ENCODE measurements at regions not wholly inside any gene's neighbourhood (a gene's known extent, or its start where the extent isn't known, plus 50 kb on each side); places are given as distances from the start of the nearest gene placed in this dataset.

DNA sequence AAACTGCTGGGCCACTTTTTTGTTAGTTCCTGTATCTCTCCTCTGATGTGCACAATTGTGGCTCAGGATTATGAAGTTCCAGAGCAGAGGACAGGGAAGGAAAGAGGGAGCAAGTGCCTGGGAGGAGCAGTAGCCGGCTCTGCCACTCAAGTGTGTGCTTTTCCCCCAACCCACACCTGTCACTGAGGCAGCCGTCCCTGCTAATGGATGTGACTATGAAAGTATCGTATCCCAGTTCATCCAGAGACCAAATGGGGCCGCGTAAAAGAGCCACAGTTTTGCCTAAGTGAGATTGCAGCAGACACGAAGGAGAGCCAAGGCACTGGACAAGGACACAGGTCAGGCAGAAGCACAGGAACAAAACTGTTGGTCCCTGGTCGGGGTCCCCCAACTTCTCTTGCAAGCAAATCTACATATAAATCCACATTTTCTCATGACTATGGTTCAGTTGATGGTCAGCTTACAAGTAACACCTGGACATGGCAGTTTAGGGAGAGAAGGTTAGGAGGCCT is 204.7 kb downstream of the RHOU start:
- Histone ChIP-seq H3K79me2 (replicated peaks; ENCODE audit: insufficient read depth) (no peaks in the 10 kb centered on the region), H3K4me3 (no peak overlapping the region), H2AFZ (no peak overlapping the region), H3K36me3 (ENCODE audit: insufficient read depth) (no peaks in the 10 kb centered on the region), H3K27me3 (ENCODE audit: insufficient read depth) (no peaks in the 10 kb centered on the region), H3K4me2 (no peak overlapping the region), H3K27ac (ENCODE audit: low read depth) (no peak overlapping the region), H3K9me2 (ENCODE audit: insufficient read depth) (no peaks in the 10 kb centered on the region), H4K20me1 (replicated peaks; ENCODE audit: insufficient read depth) (no peaks in the 10 kb centered on the region), H3F3A (replicated peaks; ENCODE audit: low read depth) (no peaks in the 10 kb centered on the region), H3K4me1 (ENCODE audit: insufficient read depth) (peaks cover 8% of the 10 kb centered on the region; the same call in 1 of the 2 replicates)
- H3K4me3 Mint-ChIP-seq: no peak overlapping the region
- H3K27ac Mint-ChIP-seq: no peak overlapping the region
- peaks cover 10% of the 10 kb centered on the region for H3K27me3 Mint-ChIP-seq (ENCODE audit: insufficient read depth, low read depth, poor library complexity)
- H3K4me1 Mint-ChIP-seq: peaks cover 37% of the 10 kb centered on the region
- DNase-seq (ENCODE audit: low spot score) (no peak), ATAC-seq (no peak)
- TF ChIP-seq POLR2AphosphoS5 (IDR thresholded peaks at IDR 0.05; ENCODE audit: low read depth) (no peak), NANOG (IDR thresholded peaks at IDR 0.05; ENCODE audit: borderline replicate concordance) (no peak), CREB1 (CRISPR knock-in tag; IDR thresholded peaks at IDR 0.05; ENCODE audit: low read depth) (no peak), JUNB (IDR thresholded peaks at IDR 0.05; ENCODE audit: unreplicated experiment) (no peak), EZH2phosphoT487 (IDR thresholded peaks at IDR 0.05; ENCODE audit: unreplicated experiment) (no peak), ZNF462 (CRISPR knock-in tag; IDR thresholded peaks at IDR 0.05) (no peak)
- H3K9me3 Mint-ChIP-seq: no peaks in the 10 kb centered on the region
- H3K36me3 Mint-ChIP-seq (ENCODE audit: low read depth): no peaks in the 10 kb centered on the region

- Histone ChIP-seq H3K4me2 (no peak overlapping the region), H3F3A (replicated peaks; ENCODE audit: low read depth) (no peaks in the 10 kb centered on the region), H3K36me3 (ENCODE audit: insufficient read depth) (no peaks in the 10 kb centered on the region), H3K79me2 (replicated peaks; ENCODE audit: insufficient read depth) (no peaks in the 10 kb centered on the region), H3K4me1 (ENCODE audit: insufficient read depth) (peaks cover 8% of the 10 kb centered on the region; the same call in 1 of the 2 replicates), H3K27ac (ENCODE audit: low read depth) (no peak overlapping the region), H2AFZ (no peak overlapping the region), H3K27me3 (ENCODE audit: insufficient read depth) (no peaks in the 10 kb centered on the region), H4K20me1 (replicated peaks; ENCODE audit: insufficient read depth) (no peaks in the 10 kb centered on the region), H3K4me3 (no peak overlapping the region), H3K9me2 (ENCODE audit: insufficient read depth) (no peaks in the 10 kb centered on the region)
- Mint-ChIP-seq H3K4me1 (peaks cover 37% of the 10 kb centered on the region), H3K27me3 (ENCODE audit: insufficient read depth, low read depth, poor library complexity) (peaks cover 8% of the 10 kb centered on the region), H3K4me3 (no peak overlapping the region), H3K36me3 (ENCODE audit: low read depth) (no peaks in the 10 kb centered on the region), H3K9me3 (no peaks in the 10 kb centered on the region), H3K27ac (no peak overlapping the region)
- DNase-seq (ENCODE audit: low spot score) (no peak), ATAC-seq (no peak; the same call in 2 of the 3 replicates)
- TF ChIP-seq JUNB (IDR thresholded peaks at IDR 0.05; ENCODE audit: unreplicated experiment): no peak
- no peak for TF ChIP-seq POLR2AphosphoS5 (IDR thresholded peaks at IDR 0.05; ENCODE audit: low read depth)
- TF ChIP-seq CTCF (conservative IDR thresholded peaks at IDR 0.05; ENCODE audit: low read depth in 2 of 2): no peak
- no peak for TF ChIP-seq ZNF331 (CRISPR knock-in tag; IDR thresholded peaks at IDR 0.05; ENCODE audit: low read depth)
- TF ChIP-seq, protein P1, sequence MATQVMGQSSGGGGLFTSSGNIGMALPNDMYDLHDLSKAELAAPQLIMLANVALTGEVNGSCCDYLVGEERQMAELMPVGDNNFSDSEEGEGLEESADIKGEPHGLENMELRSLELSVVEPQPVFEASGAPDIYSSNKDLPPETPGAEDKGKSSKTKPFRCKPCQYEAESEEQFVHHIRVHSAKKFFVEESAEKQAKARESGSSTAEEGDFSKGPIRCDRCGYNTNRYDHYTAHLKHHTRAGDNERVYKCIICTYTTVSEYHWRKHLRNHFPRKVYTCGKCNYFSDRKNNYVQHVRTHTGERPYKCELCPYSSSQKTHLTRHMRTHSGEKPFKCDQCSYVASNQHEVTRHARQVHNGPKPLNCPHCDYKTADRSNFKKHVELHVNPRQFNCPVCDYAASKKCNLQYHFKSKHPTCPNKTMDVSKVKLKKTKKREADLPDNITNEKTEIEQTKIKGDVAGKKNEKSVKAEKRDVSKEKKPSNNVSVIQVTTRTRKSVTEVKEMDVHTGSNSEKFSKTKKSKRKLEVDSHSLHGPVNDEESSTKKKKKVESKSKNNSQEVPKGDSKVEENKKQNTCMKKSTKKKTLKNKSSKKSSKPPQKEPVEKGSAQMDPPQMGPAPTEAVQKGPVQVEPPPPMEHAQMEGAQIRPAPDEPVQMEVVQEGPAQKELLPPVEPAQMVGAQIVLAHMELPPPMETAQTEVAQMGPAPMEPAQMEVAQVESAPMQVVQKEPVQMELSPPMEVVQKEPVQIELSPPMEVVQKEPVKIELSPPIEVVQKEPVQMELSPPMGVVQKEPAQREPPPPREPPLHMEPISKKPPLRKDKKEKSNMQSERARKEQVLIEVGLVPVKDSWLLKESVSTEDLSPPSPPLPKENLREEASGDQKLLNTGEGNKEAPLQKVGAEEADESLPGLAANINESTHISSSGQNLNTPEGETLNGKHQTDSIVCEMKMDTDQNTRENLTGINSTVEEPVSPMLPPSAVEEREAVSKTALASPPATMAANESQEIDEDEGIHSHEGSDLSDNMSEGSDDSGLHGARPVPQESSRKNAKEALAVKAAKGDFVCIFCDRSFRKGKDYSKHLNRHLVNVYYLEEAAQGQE (IDR thresholded peaks at IDR 0.05; ENCODE audit: unreplicated experiment): no peak
- no peak for TF ChIP-seq EZH2phosphoT487 (IDR thresholded peaks at IDR 0.05; ENCODE audit: unreplicated experiment)
These were observed 205.2 kb downstream of the RHOU start for GRCh38 chr1:228940526-228940925.

Data from GM23338 (cell line).